Kidney (tissue), 13 donors: ENCODE measurements at regions not wholly inside any gene's neighbourhood (a gene's known extent, or its start where the extent isn't known, plus 50 kb on each side); places are given as distances from the start of the nearest gene placed in this dataset.

Experiments used
- DNase-seq, 5 donors: peaks; one replicate each; pipeline ENCODE4 v3.0.0-alpha.2; 2013 to 2020
- FAIRE-seq: peaks from 2 replicates; lab custom pipeline; 2012; peaks lifted over from hg19 to GRCh38; lab: Jason Lieb, UNC
- H3K27ac ChIP-seq, 2 donors: one replicate each; pipeline ENCODE4 v1.7.0; 2013; ENCODE audit warnings: low read depth in 2 of 2, low read length in 2 of 2, inconsistent platforms in 1 of 2
- H3K27me3 ChIP-seq: one replicate; pipeline ENCODE4 v1.7.1; 2013; ENCODE audit warnings: low read length, inconsistent platforms; ENCODE audit not compliant: control insufficient read depth, insufficient read depth
- H3K36me3 ChIP-seq, 3 donors: one replicate each; pipeline versions ENCODE4 v1.7.0 to v1.7.1; 2013; ENCODE audit warnings: low read length in 3 of 3, control low read depth in 1 of 3, inconsistent platforms in 1 of 3; ENCODE audit not compliant: insufficient read depth in 3 of 3, control insufficient read depth in 2 of 3
- H3K4me1 ChIP-seq, 3 donors: one replicate each; pipeline versions ENCODE4 v1.7.0 to v1.7.1; 2013; ENCODE audit warnings: low read length in 3 of 3, inconsistent platforms in 1 of 3, low read depth in 1 of 3; ENCODE audit not compliant: control insufficient read depth in 2 of 3, insufficient read depth in 2 of 3
- H3K4me3 ChIP-seq, 3 donors: one replicate each; pipeline versions ENCODE4 v1.7.0 to v1.8.1; 2013; ENCODE audit warnings: low read length in 3 of 3, control low read depth in 1 of 3, inconsistent platforms in 1 of 3
- H3K9ac ChIP-seq, 3 donors: one replicate each; pipeline versions ENCODE4 v1.7.0 to v1.7.1; 2013; ENCODE audit warnings: low read length in 3 of 3, control low read depth in 1 of 3, inconsistent platforms in 1 of 3
- H3K9me3 ChIP-seq, 3 donors: one replicate each; pipeline versions ENCODE4 v1.7.0 to v1.7.1; 2013; ENCODE audit warnings: low read length in 3 of 3, control low read depth in 1 of 3, inconsistent platforms in 1 of 3; ENCODE audit not compliant: control insufficient read depth in 2 of 3, insufficient read depth in 1 of 3
- CTCF ChIP-seq: IDR thresholded peaks from 3 replicates; pipeline ENCODE4 v1.5.1; 2012; ENCODE audit warnings: mild to moderate bottlenecking, moderate library complexity, borderline replicate concordance; ENCODE audit not compliant: insufficient read depth; ENCODE audit errors: extremely low read depth
- intact Hi-C: fragments of 100-400 bp; cut with DNase I; formaldehyde crosslinking; loops from one replicate; pipeline ENCODE4 v1.11.1; 2022
- donor health status: control.
- donor health status: control.
- donor health status: control.
- donor health status: control.
- donor health status: control.
- donor health status: DM: yes; HTN: yes; CAD: no.
- donor health status: Normal renal cell carcinoma (clear cell type).

- no peak overlapping the region for H3K27ac ChIP-seq
- no peak for FAIRE-seq
- TF ChIP-seq CTCF: no peak
- no peaks in the 10 kb centered on the region for H3K36me3 ChIP-seq
- H3K9ac ChIP-seq: no peak overlapping the region
- no peak overlapping the region for H3K4me3 ChIP-seq
- intact Hi-C loops: no loop called here
- H3K4me1 ChIP-seq: no peaks in the 10 kb centered on the region
- H3K9me3 ChIP-seq: no peaks in the 10 kb centered on the region
- DNase-seq: no peak
- H3K27me3 ChIP-seq: no peaks in the 10 kb centered on the region
Measured at GRCh38 chr2:155703917-155704316, 628.6 kb downstream of the NR4A2 start.

- no peaks in the 10 kb centered on the region for H3K27me3 ChIP-seq
- H3K4me3 ChIP-seq: no peak overlapping the region
- TF ChIP-seq CTCF: no peak
- H3K9me3 ChIP-seq: no peaks in the 10 kb centered on the region
- no peak for FAIRE-seq
- H3K9ac ChIP-seq: no peak overlapping the region
- H3K27ac ChIP-seq: no peak overlapping the region
- no peaks in the 10 kb centered on the region for H3K36me3 ChIP-seq
- DNase-seq: no peak
- intact Hi-C loops: no loop called here
- no peaks in the 10 kb centered on the region for H3K4me1 ChIP-seq
Measured at GRCh38 chr2:155703048-155703447, 629.5 kb downstream of the NR4A2 start.

GRCh38 chr2:155701721-155702120 is 630.8 kb downstream of the NR4A2 start:
- H3K27me3 ChIP-seq: no peaks in the 10 kb centered on the region
- no peaks in the 10 kb centered on the region for H3K36me3 ChIP-seq
- intact Hi-C loops: no loop called here
- no peak for TF ChIP-seq CTCF
- no peak overlapping the region for H3K9ac ChIP-seq
- no peaks in the 10 kb centered on the region for H3K4me1 ChIP-seq
- no peak for DNase-seq
- H3K27ac ChIP-seq: no peak overlapping the region
- H3K9me3 ChIP-seq: no peaks in the 10 kb centered on the region
- no peak overlapping the region for H3K4me3 ChIP-seq
- no peak for FAIRE-seq

GRCh38 chr2:155696571-155696970 is 636.0 kb downstream of the NR4A2 start:
- intact Hi-C loops: no loop called here
- Histone ChIP-seq H3K36me3 (no peaks in the 10 kb centered on the region), H3K4me3 (no peak overlapping the region), H3K9ac (no peak overlapping the region), H3K9me3 (no peaks in the 10 kb centered on the region), H3K27me3 (no peaks in the 10 kb centered on the region), H3K27ac (no peak overlapping the region), H3K4me1 (no peaks in the 10 kb centered on the region)
- no peak for TF ChIP-seq CTCF
- no peak for FAIRE-seq
- no peak for DNase-seq
